Stimulated activated effector memory CD8-positive, alpha-beta T cell treated with anti-CD3 and anti-CD28 coated beads, Interleukin-12 subunit alpha, Interleukin-12 subunit beta, amount 100 ng/mL, for 72 hours (primary cell): ENCODE measurements at regions not wholly inside any gene's neighbourhood (a gene's known extent, or its start where the extent isn't known, plus 50 kb on each side); places are given as distances from the start of the nearest gene placed in this dataset.

Experiments
- ATAC-seq: fragments of 150-1000 bp; cut with Tn5 transposase; 2 replicates; pipeline ENCODE4 v1.10.0; 2021
- DNase-seq, 2 donors: peaks; one replicate each; pipeline ENCODE4 v3.0.0; 2021 to 2022; ENCODE audit warnings: low spot score in 2 of 2
- H3K27ac Mint-ChIP-seq: one replicate; pipeline ENCODE4 v1.8.0; 2022; ENCODE audit warnings: mild to moderate bottlenecking, mixed read lengths
- H3K36me3 Mint-ChIP-seq: one replicate; pipeline ENCODE4 v1.8.0; 2022; ENCODE audit warnings: mild to moderate bottlenecking, mixed read lengths
- H3K4me1 Mint-ChIP-seq: one replicate; pipeline ENCODE4 v1.8.0; 2022; ENCODE audit warnings: mixed read lengths
- H3K4me3 Mint-ChIP-seq: one replicate; pipeline ENCODE4 v1.8.0; 2022; ENCODE audit warnings: mild to moderate bottlenecking, mixed read lengths
- H3K9me3 Mint-ChIP-seq: one replicate; pipeline ENCODE4 v1.8.0; 2022; ENCODE audit warnings: mixed read lengths

DNA sequence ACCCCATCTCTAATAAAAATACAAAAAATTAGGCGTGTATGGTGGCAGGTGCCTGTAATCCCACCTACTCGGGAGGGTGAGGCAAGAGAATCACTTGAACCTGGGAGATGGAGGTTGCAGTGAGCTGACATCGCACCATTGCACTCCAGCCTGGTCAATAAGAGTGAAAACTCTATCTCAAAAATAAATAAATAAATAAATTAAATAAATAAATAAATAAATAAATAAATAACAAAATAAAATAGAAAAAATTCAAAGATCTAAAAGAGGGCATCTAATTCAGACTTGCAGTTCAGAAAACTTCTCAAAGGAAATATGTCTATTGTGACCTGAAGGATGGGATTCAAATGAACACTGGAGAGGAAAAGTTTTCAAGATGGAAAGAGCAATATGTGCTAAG is 1085.1 kb downstream of the SORCS3 start:
- H3K27ac Mint-ChIP-seq = no peak overlapping the region
- ATAC-seq (no peak), DNase-seq (no peak)
- no peaks in the 10 kb centered on the region for H3K36me3 Mint-ChIP-seq
- peaks cover 4% of the 10 kb centered on the region for H3K9me3 Mint-ChIP-seq
- no peak overlapping the region for H3K4me3 Mint-ChIP-seq
- H3K4me1 Mint-ChIP-seq = no peaks in the 10 kb centered on the region

DNA sequence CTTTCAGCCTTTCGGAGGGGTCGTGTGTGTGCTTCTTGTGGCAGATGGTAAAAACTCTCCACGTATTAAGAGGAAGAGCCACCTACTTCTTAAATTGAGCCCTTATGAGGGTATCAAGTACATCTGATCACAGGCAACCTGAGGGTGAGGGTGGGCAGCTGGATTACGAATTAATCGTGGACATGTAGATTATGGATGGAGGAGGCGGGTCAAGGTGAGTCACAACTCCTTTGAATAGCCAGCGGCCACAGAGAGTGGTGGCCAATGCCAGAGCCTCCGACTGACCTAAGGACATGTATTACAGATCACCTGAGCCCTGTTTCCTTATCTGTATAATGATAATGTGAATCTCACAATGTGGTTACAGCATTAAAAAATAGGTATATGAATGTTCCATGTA is 1083.9 kb downstream of the SORCS3 start:
- H3K4me3 Mint-ChIP-seq = no peak overlapping the region
- H3K9me3 Mint-ChIP-seq = peaks cover 4% of the 10 kb centered on the region
- no peak overlapping the region for H3K27ac Mint-ChIP-seq
- DNase-seq (no peak), ATAC-seq (no peak)
- H3K4me1 Mint-ChIP-seq = no peaks in the 10 kb centered on the region
- H3K36me3 Mint-ChIP-seq = no peaks in the 10 kb centered on the region

DNA sequence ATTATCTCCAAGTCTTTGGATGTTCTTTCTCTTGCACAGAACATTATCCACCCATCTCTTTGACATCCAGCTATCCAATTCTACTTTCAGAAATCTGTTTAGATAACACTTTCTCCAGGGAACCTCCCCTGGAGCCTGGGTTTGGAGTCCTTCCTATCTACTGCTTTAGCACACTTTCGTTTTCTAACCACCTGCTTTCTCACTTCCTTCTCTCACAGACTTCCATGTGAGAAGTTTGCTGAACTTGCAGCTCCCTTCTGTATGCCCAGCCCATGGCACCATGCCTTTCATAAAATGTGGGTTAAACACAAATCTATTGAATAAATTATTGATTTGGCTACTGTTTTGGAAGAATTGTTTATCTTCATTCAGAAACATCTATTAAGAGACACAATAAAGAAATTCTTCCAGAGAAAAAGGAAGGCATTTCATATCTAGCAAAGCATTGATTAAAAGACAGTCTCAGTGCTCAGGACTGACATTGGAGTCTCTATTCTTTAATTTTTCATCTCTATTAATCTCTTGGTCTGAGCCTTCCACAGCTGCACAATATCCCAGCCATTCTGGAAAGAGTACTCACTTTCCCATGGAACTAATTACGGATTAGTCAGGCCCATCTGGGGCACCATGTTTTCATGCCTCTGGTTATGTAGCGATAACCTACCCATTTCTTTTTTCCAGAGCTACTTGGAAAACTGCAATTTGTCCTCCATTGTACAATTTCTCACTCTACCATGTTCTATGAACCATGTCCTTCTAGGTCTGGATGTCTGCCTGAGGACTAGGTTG is 1077.3 kb downstream of the SORCS3 start:
- Mint-ChIP-seq H3K4me3 (no peak overlapping the region), H3K36me3 (no peaks in the 10 kb centered on the region), H3K27ac (no peak overlapping the region), H3K4me1 (no peaks in the 10 kb centered on the region), H3K9me3 (peaks cover 13% of the 10 kb centered on the region)
- ATAC-seq (no peak), DNase-seq (no peak)

DNA sequence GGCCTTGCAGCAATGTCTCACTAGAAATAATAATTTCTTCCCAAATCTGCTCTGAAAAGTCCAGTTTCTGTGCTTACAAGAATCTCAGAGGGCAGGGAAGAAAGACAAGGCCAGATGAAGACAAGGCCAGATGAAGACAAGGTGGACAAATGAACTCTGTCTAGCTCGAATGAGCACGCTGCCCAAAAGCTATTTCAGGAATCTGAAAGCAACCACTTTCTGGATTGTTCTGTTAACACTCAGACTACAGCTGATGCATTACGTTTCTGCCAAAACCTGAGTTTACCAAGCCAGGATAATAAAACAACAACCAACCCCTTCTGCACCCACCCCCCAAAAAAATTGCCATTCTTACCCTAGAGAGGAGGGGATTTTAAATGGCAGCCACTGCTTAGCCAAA is 1073.6 kb downstream of the SORCS3 start:
- no peak for ATAC-seq
- peaks cover 21% of the 10 kb centered on the region for H3K9me3 Mint-ChIP-seq
- H3K4me1 Mint-ChIP-seq = no peaks in the 10 kb centered on the region
- no peak overlapping the region for H3K27ac Mint-ChIP-seq
- no peak overlapping the region for H3K4me3 Mint-ChIP-seq
- H3K36me3 Mint-ChIP-seq = no peaks in the 10 kb centered on the region
- no peak for DNase-seq

DNA sequence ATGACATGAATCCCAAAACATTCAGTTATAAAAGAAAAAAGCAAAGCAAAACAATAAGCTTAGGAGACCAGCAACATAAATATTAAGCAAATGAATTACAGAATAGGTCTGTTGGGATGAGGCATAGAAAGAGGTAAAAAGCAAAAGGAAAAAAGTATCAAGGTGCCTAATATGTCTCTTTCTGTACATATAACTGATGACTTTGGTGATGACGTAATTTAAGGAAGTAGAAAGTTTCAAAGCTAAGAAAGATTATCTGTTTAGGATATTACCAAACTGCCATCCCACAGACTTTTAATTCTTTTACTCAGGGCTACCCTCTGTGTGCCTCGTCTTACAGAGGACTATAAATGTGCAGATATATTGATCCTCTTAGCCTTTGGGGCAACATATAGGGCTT is 1066.5 kb downstream of the SORCS3 start:
- Mint-ChIP-seq H3K9me3 (peaks cover 16% of the 10 kb centered on the region), H3K27ac (no peak overlapping the region), H3K4me3 (no peak overlapping the region), H3K4me1 (no peaks in the 10 kb centered on the region), H3K36me3 (no peaks in the 10 kb centered on the region)
- DNase-seq (no peak), ATAC-seq (no peak)

DNA sequence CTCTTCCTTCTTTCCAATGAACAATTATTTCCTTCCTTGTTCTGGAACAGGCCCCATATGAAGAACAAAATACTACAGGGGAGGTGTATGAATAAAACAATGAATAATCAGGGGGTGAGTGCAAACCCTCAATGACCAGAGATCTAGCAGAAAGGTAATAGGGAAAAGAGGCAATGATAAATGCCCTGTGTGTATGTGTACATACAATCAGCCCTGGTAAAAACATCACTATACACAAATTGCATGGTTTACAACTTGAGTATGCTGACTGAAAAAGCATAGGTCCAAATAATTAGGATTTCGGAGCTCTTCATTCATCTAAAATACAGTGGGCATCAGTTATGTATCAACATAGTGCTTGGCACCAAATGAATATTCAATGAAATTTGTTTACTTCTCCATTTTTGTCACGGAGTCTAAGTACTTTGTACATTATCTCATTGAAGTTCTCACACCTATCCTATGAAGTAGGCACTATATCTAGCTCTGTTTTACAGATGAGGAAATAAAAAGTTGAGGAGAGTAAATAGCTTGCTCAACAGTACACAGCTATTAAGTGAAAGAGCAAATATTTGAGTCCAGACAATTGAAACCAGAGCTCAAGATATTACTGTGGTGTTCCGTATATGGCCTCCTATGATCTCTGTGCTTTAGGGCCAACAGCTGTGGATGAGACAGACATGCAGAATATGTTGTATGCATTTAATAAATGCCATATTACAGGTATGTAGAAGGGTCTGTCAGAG is 1065.4 kb downstream of the SORCS3 start:
- DNase-seq = no peak
- H3K9me3 Mint-ChIP-seq = peaks cover 11% of the 10 kb centered on the region
- H3K4me3 Mint-ChIP-seq = no peak overlapping the region
- no peak for ATAC-seq
- H3K36me3 Mint-ChIP-seq = no peaks in the 10 kb centered on the region
- no peaks in the 10 kb centered on the region for H3K4me1 Mint-ChIP-seq
- H3K27ac Mint-ChIP-seq = no peak overlapping the region

DNA sequence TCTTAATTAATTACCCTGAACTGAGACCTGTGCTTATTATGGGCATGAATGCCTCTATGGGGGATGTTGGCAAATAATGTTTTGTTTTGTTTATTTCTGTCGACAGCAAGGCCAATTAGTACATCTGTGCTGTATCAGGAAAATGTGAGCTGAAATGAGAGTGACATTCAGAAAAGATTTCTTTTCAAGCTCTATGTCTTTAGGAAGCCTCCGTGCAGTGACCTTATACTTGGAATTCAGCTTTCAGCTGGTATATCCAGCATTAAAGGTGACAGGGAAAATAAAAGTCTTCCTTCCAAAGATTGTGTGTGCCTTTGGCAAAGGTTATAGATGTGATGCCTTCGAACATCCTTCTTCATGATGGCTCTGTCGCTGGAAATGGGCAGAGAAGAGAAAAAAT is 1061.1 kb downstream of the SORCS3 start:
- H3K9me3 Mint-ChIP-seq = peaks cover 18% of the 10 kb centered on the region
- H3K27ac Mint-ChIP-seq = no peak overlapping the region
- DNase-seq (no peak), ATAC-seq (no peak)
- no peak overlapping the region for H3K4me3 Mint-ChIP-seq
- H3K36me3 Mint-ChIP-seq = no peaks in the 10 kb centered on the region
- no peaks in the 10 kb centered on the region for H3K4me1 Mint-ChIP-seq

DNA sequence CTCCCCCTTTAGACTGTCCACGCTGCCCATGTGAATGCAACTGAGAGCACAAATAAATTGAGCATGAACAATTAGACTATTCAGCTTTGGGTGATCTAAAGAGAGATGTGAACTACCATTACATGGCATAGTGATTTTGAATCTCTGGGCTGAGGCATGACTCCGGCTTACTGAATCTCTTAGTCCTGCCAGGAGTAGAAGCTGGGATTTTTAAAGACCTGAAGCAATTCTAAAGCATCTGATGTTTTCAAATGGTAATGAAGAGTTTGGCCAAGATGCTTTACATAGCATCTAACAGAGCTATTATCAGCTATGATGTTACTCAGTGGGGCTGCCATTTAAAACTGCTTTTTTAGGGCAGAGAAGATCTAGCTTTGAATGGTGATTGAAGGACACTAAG is 1059.1 kb downstream of the SORCS3 start:
- Mint-ChIP-seq H3K4me3 (no peak overlapping the region), H3K4me1 (no peaks in the 10 kb centered on the region), H3K9me3 (peaks cover 17% of the 10 kb centered on the region), H3K27ac (no peak overlapping the region), H3K36me3 (no peaks in the 10 kb centered on the region)
- ATAC-seq (no peak), DNase-seq (no peak)

DNA sequence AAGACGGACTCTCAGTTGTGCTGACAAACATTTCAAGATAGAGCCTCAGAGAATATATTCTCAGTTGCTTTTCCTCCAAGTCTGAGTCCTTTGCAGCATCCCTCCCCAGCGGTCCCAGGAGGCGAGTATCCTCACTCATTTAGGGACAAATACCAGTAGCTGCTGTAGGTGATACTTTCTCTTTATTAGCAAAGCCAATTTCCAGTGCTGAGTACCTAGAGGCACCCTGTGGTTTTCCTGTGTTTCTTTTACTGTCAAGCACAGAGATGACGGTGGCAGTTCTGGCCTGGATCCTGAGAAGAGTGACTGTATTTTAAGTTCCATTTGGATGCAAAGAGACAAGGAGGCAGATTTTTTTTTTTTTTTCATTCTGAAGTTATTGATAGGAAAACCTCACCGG is 1058.4 kb downstream of the SORCS3 start:
- DNase-seq (no peak), ATAC-seq (no peak)
- H3K9me3 Mint-ChIP-seq = peaks cover 22% of the 10 kb centered on the region
- H3K36me3 Mint-ChIP-seq = no peaks in the 10 kb centered on the region
- H3K4me1 Mint-ChIP-seq = no peaks in the 10 kb centered on the region
- no peak overlapping the region for H3K27ac Mint-ChIP-seq
- H3K4me3 Mint-ChIP-seq = no peak overlapping the region

DNA sequence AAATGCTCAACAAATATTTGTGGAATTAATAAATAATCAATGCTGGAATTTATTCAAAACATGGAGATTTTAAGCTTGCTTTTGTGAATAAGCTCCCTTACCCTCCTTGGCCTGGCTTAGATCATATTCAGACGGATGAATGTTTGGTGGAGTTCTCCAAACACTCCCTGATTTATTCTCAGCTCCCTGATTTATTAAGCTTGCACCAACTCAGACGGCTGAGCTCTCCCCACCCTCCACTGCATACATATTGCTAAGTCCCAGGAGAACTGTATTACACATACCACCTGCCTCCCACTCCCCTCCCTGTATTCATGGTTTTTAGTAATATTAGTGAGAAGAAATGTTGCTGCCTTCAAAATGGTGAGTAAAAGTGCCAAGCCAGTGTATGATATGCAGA is 1057.5 kb downstream of the SORCS3 start:
- Mint-ChIP-seq H3K9me3 (peaks cover 22% of the 10 kb centered on the region), H3K4me3 (no peak overlapping the region), H3K4me1 (no peaks in the 10 kb centered on the region), H3K27ac (no peak overlapping the region), H3K36me3 (no peaks in the 10 kb centered on the region)
- no peak for DNase-seq
- ATAC-seq = no peak

DNA sequence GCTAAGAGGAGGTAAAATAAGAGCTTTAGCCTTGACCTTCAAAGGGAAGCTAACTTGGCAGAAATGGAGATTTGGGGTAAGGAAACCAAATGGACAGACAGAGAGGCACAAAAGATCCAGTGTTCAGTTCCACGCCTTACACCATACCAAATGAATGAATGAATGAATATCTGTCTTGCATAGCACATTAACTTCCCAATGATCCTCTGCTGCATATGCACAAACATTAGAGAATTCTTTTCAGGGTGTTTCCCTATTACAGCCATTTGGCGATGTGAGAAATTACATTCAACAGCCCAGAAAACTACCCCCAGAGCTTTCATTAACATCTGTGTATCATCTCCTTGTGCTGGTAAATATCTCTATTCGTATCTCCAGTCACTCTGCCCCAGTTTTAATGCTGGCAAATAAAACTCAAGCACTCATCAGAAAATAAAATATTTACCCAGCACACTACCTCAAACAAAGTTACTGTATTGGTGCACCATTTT is 1056.2 kb downstream of the SORCS3 start:
- Mint-ChIP-seq H3K9me3 (peaks cover 19% of the 10 kb centered on the region), H3K4me3 (no peak overlapping the region), H3K36me3 (no peaks in the 10 kb centered on the region), H3K4me1 (no peaks in the 10 kb centered on the region), H3K27ac (no peak overlapping the region)
- ATAC-seq (no peak), DNase-seq (no peak)

DNA sequence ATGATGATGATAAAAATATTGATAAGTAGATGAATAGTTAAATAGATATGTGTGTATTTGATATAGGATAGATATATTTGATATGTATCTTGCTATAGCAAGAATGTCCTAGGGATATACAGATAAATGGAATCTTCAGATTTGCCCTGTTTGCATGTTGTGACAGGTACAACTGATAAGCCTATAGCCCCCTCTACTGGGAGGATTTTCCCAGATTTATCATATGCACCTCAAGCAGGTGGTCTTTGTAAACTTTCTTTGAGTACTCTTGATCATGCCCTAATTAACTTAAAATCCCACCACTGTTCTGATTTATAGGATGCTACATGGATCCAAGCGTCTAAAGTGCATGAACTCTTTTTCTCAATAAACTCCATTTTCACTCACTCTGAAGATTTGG is 1050.7 kb downstream of the SORCS3 start:
- Mint-ChIP-seq H3K4me1 (no peaks in the 10 kb centered on the region), H3K36me3 (no peaks in the 10 kb centered on the region), H3K9me3 (peaks cover 18% of the 10 kb centered on the region), H3K27ac (no peak overlapping the region), H3K4me3 (no peak overlapping the region)
- ATAC-seq = no peak
- DNase-seq = no peak

DNA sequence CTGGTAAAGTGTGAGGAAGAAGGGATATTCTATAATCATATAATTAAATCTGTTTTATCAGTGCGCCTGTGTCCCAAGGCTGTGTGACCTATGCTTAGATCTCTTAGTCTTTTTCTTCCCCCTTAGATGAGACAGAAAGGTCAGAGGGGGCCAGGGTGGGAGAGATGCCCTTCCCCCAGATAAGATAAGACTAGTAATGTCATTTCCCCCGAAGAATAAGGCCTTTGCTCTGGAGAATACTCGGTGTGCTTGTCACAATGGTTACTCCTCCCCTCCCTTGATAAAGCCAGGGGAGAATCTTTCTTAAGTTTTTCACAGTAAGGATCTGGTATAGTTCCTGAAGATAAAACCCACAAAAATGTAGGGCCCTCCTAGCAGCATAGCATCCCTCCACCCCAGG is 1041.8 kb downstream of the SORCS3 start:
- peaks cover 41% of the 10 kb centered on the region for H3K9me3 Mint-ChIP-seq
- no peak overlapping the region for H3K27ac Mint-ChIP-seq
- no peaks in the 10 kb centered on the region for H3K36me3 Mint-ChIP-seq
- ATAC-seq (no peak), DNase-seq (no peak)
- H3K4me3 Mint-ChIP-seq = no peak overlapping the region
- H3K4me1 Mint-ChIP-seq = no peaks in the 10 kb centered on the region

DNA sequence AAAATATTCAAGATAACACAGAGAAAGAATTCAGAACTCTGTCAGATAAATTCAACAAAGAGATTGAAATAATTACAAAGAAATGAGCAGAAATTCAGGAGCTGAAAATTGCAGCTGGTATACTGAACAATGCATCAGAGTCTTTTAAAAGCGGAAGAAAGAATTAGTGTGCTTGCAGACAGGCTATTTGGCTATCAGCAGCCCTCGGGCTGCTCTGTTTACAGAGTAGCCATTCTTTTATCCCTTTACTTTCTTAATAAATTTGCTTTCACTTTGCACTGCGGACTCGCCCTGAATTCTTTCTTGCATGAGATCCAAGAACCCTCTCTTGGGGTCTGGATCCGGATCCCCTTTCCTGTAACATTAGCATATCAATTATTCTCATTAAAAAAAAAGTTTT is 1040.0 kb downstream of the SORCS3 start:
- ATAC-seq (no peak), DNase-seq (no peak)
- Mint-ChIP-seq H3K4me3 (no peak overlapping the region), H3K36me3 (no peaks in the 10 kb centered on the region), H3K27ac (no peak overlapping the region), H3K9me3 (peaks cover 39% of the 10 kb centered on the region), H3K4me1 (no peaks in the 10 kb centered on the region)

DNA sequence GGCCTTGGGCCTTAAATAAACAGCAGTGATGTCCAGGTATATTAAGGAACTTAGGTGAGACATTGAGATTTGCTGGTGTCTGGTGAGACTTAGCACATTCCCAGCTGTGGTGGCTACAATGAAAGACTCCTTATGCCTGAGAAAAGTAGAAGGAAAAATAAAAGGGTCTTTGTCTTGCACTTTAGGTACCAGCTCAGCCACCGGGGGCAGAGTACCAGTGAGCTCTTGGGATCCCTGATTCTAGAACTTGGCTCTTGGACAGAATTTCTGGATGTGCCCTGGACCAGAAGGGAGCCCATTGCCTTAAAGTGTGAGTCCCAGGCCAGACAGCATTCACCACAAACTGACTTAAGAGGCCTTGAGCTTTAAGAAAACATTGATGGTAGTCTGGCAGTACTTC is 1038.7 kb downstream of the SORCS3 start:
- DNase-seq (no peak), ATAC-seq (no peak)
- H3K9me3 Mint-ChIP-seq = peaks cover 37% of the 10 kb centered on the region
- no peak overlapping the region for H3K4me3 Mint-ChIP-seq
- H3K36me3 Mint-ChIP-seq = no peaks in the 10 kb centered on the region
- no peaks in the 10 kb centered on the region for H3K4me1 Mint-ChIP-seq
- no peak overlapping the region for H3K27ac Mint-ChIP-seq

DNA sequence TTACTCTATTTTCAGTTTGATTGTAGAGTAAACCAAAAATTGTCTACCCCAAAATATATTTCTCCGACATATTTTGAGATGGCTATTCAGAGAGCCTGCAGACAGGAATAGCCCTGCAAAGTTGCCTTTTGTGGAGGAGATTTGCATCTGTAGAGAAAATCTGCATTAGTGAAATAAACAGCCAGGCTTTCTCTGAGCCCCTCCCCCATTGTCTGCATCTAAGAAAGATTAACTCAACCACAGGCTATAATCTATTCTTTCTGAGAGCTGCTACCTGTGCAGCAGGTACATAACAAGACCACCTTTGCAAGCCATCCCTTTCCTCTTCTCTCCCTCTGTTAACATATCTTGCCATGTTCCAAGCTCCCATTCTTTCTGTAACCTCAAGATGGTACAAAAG is 1034.2 kb downstream of the SORCS3 start:
- H3K36me3 Mint-ChIP-seq = no peaks in the 10 kb centered on the region
- peaks cover 20% of the 10 kb centered on the region for H3K9me3 Mint-ChIP-seq
- no peak overlapping the region for H3K27ac Mint-ChIP-seq
- no peak for DNase-seq
- no peaks in the 10 kb centered on the region for H3K4me1 Mint-ChIP-seq
- ATAC-seq = no peak
- H3K4me3 Mint-ChIP-seq = no peak overlapping the region
